ENCODE measurements at regions not wholly inside any gene's neighbourhood (a gene's known extent, or its start where the extent isn't known, plus 50 kb on each side); places are given as distances from the start of the nearest gene placed in this dataset.
"Not testable (repeated sequence)": the region's sequence is repeated elsewhere in the genome, so short reads cannot be mapped to it uniquely, and the experiment has no call there.

GRCh38 chrX:112235547-112235946 lies 153.0 kb upstream of the TRPC5 start (continued):
- TF ChIP-seq JUNB (IDR thresholded peaks at IDR 0.05; ENCODE audit: unreplicated experiment) (no peak), EZH2 (IDR thresholded peaks at IDR 0.05; ENCODE audit: low read depth, unreplicated experiment) (no peak), STAT1 (IDR thresholded peaks at IDR 0.05; ENCODE audit: unreplicated experiment) (no peak), CREB1 (CRISPR knock-in tag; IDR thresholded peaks at IDR 0.05; ENCODE audit: low read depth) (no peak), ZNF114 (CRISPR knock-in tag; IDR thresholded peaks at IDR 0.05) (no peak), CTCF (conservative IDR thresholded peaks at IDR 0.05; ENCODE audit: low read depth in 2 of 2) (no peak)

GRCh38 chrX:112233164-112233563 lies 150.6 kb upstream of the TRPC5 start:
- no peak for TF ChIP-seq ZNF331 (CRISPR knock-in tag; IDR thresholded peaks at IDR 0.05; ENCODE audit: low read depth)
- TF ChIP-seq NANOG (IDR thresholded peaks at IDR 0.05; ENCODE audit: borderline replicate concordance), result no peak
- no peak for TF ChIP-seq POLR2AphosphoS5 (IDR thresholded peaks at IDR 0.05; ENCODE audit: low read depth)
- TF ChIP-seq JUNB (IDR thresholded peaks at IDR 0.05; ENCODE audit: unreplicated experiment), result no peak
- no peak for TF ChIP-seq CREB1 (CRISPR knock-in tag; IDR thresholded peaks at IDR 0.05; ENCODE audit: low read depth)
- no peak for TF ChIP-seq STAT1 (IDR thresholded peaks at IDR 0.05; ENCODE audit: unreplicated experiment)
- TF ChIP-seq REST (IDR thresholded peaks at IDR 0.05; ENCODE audit: unreplicated experiment), result no peak
- no peak for TF ChIP-seq EZH2 (IDR thresholded peaks at IDR 0.05; ENCODE audit: low read depth, unreplicated experiment)
- Mint-ChIP-seq H3K9me3 (peaks cover 7% of the 10 kb centered on the region; the same call in 2 of the 3 replicates), H3K4me1 (no peaks in the 10 kb centered on the region), H3K4me3 (no peak overlapping the region), H3K27me3 (ENCODE audit: insufficient read depth, low read depth, poor library complexity) (no peaks in the 10 kb centered on the region), H3K27ac (no peak overlapping the region), H3K36me3 (ENCODE audit: low read depth) (peaks cover 4% of the 10 kb centered on the region; the same call in 1 of the 3 replicates)
- H3F3A ChIP-seq (replicated peaks; ENCODE audit: low read depth), result no peaks in the 10 kb centered on the region
- no peak overlapping the region for H3K4me3 ChIP-seq
- no peak overlapping the region for H3K27ac ChIP-seq (ENCODE audit: low read depth)
- H2AFZ ChIP-seq, result no peak overlapping the region
- H3K27me3 ChIP-seq (ENCODE audit: insufficient read depth), result no peaks in the 10 kb centered on the region
- no peak for ATAC-seq
- H3K4me2 ChIP-seq, result no peak overlapping the region
- no peak for DNase-seq (ENCODE audit: low spot score)
- H4K20me1 ChIP-seq (replicated peaks; ENCODE audit: insufficient read depth), result no peaks in the 10 kb centered on the region
- no peaks in the 10 kb centered on the region for H3K36me3 ChIP-seq (ENCODE audit: insufficient read depth)
- H3K9me2 ChIP-seq (ENCODE audit: insufficient read depth), result no peaks in the 10 kb centered on the region
- H3K79me2 ChIP-seq (replicated peaks; ENCODE audit: insufficient read depth), result no peaks in the 10 kb centered on the region
- no peaks in the 10 kb centered on the region for H3K4me1 ChIP-seq (ENCODE audit: insufficient read depth)

- ATAC-seq; DNase-seq (ENCODE audit: low spot score); H3K27ac Mint-ChIP-seq; H3K4me1 Mint-ChIP-seq; H3K9me2 ChIP-seq (ENCODE audit: insufficient read depth); H3K9me3 Mint-ChIP-seq; H3K27me3 Mint-ChIP-seq (ENCODE audit: insufficient read depth, low read depth, poor library complexity); H3K4me2 ChIP-seq; H3K27ac ChIP-seq (ENCODE audit: low read depth); H3K27me3 ChIP-seq (ENCODE audit: insufficient read depth); H3K4me1 ChIP-seq (ENCODE audit: insufficient read depth); H3K36me3 Mint-ChIP-seq (ENCODE audit: low read depth); H3K4me3 Mint-ChIP-seq; H3F3A ChIP-seq (replicated peaks; ENCODE audit: low read depth); H3K36me3 ChIP-seq (ENCODE audit: insufficient read depth); H3K79me2 ChIP-seq (replicated peaks; ENCODE audit: insufficient read depth); H2AFZ ChIP-seq; H4K20me1 ChIP-seq (replicated peaks; ENCODE audit: insufficient read depth); H3K4me3 ChIP-seq: not testable (repeated sequence)
These were observed 144.2 kb upstream of the TRPC5 start for GRCh38 chrX:112226795-112227194.
